Neural progenitor cell (in vitro differentiated cells): ENCODE measurements at regions not wholly inside any gene's neighbourhood (a gene's known extent, or its start where the extent isn't known, plus 50 kb on each side); places are given as distances from the start of the nearest gene placed in this dataset.

Source experiments
- DNase-seq: peaks from one replicate; pipeline ENCODE4 v3.0.0-alpha.2; 2016; ENCODE audit warnings: low spot score
- H2AFZ ChIP-seq: fragments of 200-600 bp; sonication (generic); replicated peaks from 2 replicates; pipeline ENCODE4 v1.6.1; 2016; ENCODE audit warnings: antibody characterized with exemption
- H3F3A ChIP-seq: fragments of 200-600 bp; sonication (generic); 2 replicates; pipeline ENCODE4 v1.6.1; 2016; ENCODE audit warnings: antibody characterized with exemption, low read depth
- H3K27ac ChIP-seq: fragments of 200-600 bp; sonication (generic); 2 replicates; pipeline ENCODE4 v1.5.1; 2016; ENCODE audit warnings: mild to moderate bottlenecking
- H3K27me3 ChIP-seq: fragments of 200-600 bp; sonication (generic); 2 replicates; pipeline ENCODE4 v1.6.1; 2016; ENCODE audit warnings: mild to moderate bottlenecking, moderate library complexity
- H3K36me3 ChIP-seq: fragments of 200-600 bp; sonication (generic); 2 replicates; pipeline ENCODE4 v1.5.1; 2016
- H3K4me1 ChIP-seq: fragments of 200-600 bp; sonication (generic); 2 replicates; pipeline ENCODE4 v1.6.1; 2016; ENCODE audit warnings: mixed run types
- H3K4me2 ChIP-seq: fragments of 200-600 bp; sonication (generic); 2 replicates; pipeline ENCODE4 v1.6.1; 2016
- H3K4me3 ChIP-seq: fragments of 200-600 bp; sonication (generic); 2 replicates; pipeline ENCODE4 v1.5.1; 2016
- H3K79me2 ChIP-seq: fragments of 200-600 bp; sonication (generic); 2 replicates; pipeline ENCODE4 v1.6.1; 2016; ENCODE audit warnings: low read depth
- H3K9ac ChIP-seq: fragments of 200-600 bp; sonication (generic); 2 replicates; pipeline ENCODE4 v1.6.1; 2016
- H3K9me3 ChIP-seq: fragments of 200-600 bp; sonication (generic); 2 replicates; pipeline ENCODE4 v1.5.1; 2016; ENCODE audit warnings: low read depth
- H4K20me1 ChIP-seq: fragments of 200-600 bp; sonication (generic); 2 replicates; pipeline ENCODE4 v1.6.1; 2016; ENCODE audit warnings: low read depth
- H3K27ac Mint-ChIP-seq: 3 replicates; pipeline ENCODE4 v1.8.0; 2021; ENCODE audit warnings: mixed read lengths
- H3K27me3 Mint-ChIP-seq: 2 replicates; pipeline ENCODE4 v1.8.0; 2022; ENCODE audit warnings: low read depth, mild to moderate bottlenecking, inconsistent platforms, moderate library complexity, mixed read lengths; ENCODE audit not compliant: insufficient read depth
- H3K36me3 Mint-ChIP-seq: 3 replicates; pipeline ENCODE4 v1.8.0; 2021; ENCODE audit warnings: mixed read lengths
- H3K4me1 Mint-ChIP-seq: 3 replicates; pipeline ENCODE4 v1.8.0; 2021; ENCODE audit warnings: mixed read lengths
- H3K4me3 Mint-ChIP-seq: 3 replicates; pipeline ENCODE4 v1.8.0; 2021; ENCODE audit warnings: mild to moderate bottlenecking, moderate library complexity, mixed read lengths
- H3K9me3 Mint-ChIP-seq: 3 replicates; pipeline ENCODE4 v1.8.0; 2020; ENCODE audit warnings: mixed read lengths
- CTCF ChIP-seq: fragments of 200-600 bp; sonication (generic); IDR thresholded peaks from 2 replicates; pipeline ENCODE4 v1.5.1; 2017; ENCODE audit warnings: antibody characterized with exemption, mild to moderate bottlenecking
- EZH2 ChIP-seq: fragments of 200-600 bp; sonication (generic); IDR thresholded peaks from 2 replicates; pipeline ENCODE4 v1.6.1; 2017; ENCODE audit warnings: antibody characterized with exemption, mild to moderate bottlenecking, moderate library complexity
- EZH2phosphoT487 ChIP-seq: fragments of 200-600 bp; sonication (generic); IDR thresholded peaks from 2 replicates; pipeline ENCODE4 v1.6.1; 2017; ENCODE audit warnings: antibody characterized with exemption

GRCh38 chr10:4312051-4312835 lies 513.8 kb upstream of the AKR1E2 start:
- no peaks in the 10 kb centered on the region for H3K9me3 ChIP-seq
- no peak overlapping the region for H2AFZ ChIP-seq
- no peak overlapping the region for H3K9ac ChIP-seq
- H3K36me3 ChIP-seq, result no peaks in the 10 kb centered on the region
- H3K27ac ChIP-seq, result no peak overlapping the region
- no peak overlapping the region for H3K4me3 ChIP-seq
- no peaks in the 10 kb centered on the region for H3F3A ChIP-seq
- Mint-ChIP-seq H3K4me1 (peaks cover 5% of the 10 kb centered on the region), H3K36me3 (no peaks in the 10 kb centered on the region), H3K9me3 (peaks cover 2% of the 10 kb centered on the region), H3K27me3 (no peaks in the 10 kb centered on the region), H3K4me3 (no peak overlapping the region), H3K27ac (no peak overlapping the region)
- no peak overlapping the region for H3K4me2 ChIP-seq
- no peaks in the 10 kb centered on the region for H3K27me3 ChIP-seq
- no peaks in the 10 kb centered on the region for H3K79me2 ChIP-seq
- H3K4me1 ChIP-seq, result no peaks in the 10 kb centered on the region
- no peak for DNase-seq
- TF ChIP-seq EZH2phosphoT487, result no peak
- no peaks in the 10 kb centered on the region for H4K20me1 ChIP-seq

DNA sequence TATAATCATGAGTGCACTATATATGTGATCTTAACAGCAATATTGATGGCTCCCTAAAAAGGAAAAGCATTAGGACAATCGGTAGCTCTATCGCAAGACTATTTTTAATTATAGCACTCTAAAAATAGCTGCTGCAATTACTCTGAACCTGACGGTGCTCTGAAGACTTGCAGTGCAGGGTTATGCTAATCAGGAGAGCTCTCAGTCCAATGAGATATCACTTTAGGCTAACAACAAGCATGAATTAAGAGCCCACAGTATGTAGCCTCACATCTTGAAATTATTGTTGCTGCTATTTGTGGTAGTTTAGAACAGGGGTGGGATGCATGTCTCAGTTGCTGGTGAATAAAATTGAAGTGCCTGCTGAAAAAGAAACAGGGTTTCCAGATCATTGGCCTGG lies 515.8 kb upstream of the AKR1E2 start:
- Histone ChIP-seq H2AFZ (no peak overlapping the region), H3K36me3 (no peaks in the 10 kb centered on the region)
- no peaks in the 10 kb centered on the region for H3K27me3 Mint-ChIP-seq

DNA sequence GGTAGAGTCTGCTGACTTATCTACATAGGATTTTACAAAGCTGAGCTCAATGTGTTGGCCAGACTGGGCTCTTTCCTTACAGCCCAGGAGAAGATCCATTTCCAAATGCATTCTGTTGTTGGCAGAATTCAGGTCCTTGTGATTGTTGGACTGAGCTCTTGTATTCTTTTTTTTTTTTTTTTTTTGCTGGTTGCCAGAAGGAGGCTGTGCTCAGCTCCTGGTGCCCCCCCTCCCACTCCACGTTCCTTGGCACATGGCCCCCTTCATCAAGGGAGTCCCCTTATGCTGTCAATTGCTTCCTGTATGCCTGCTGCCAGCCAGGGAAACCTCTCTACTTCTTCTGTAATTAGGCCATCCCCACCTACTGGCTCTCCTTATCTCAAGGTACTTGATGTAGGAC lies 518.1 kb upstream of the AKR1E2 start:
- no peaks in the 10 kb centered on the region for H3K36me3 Mint-ChIP-seq
- no peak for DNase-seq
- Histone ChIP-seq H3K9me3 (no peaks in the 10 kb centered on the region), H2AFZ (no peak overlapping the region), H3K9ac (no peak overlapping the region), H4K20me1 (no peaks in the 10 kb centered on the region), H3K79me2 (no peaks in the 10 kb centered on the region), H3K27ac (no peak overlapping the region), H3K27me3 (no peaks in the 10 kb centered on the region), H3K4me1 (no peaks in the 10 kb centered on the region), H3K4me3 (no peak overlapping the region), H3F3A (no peaks in the 10 kb centered on the region), H3K4me2 (no peak overlapping the region), H3K36me3 (no peaks in the 10 kb centered on the region)
- peaks cover 2% of the 10 kb centered on the region for H3K9me3 Mint-ChIP-seq
- TF ChIP-seq EZH2 (no peak), EZH2phosphoT487 (no peak), CTCF (no peak)
- H3K27ac Mint-ChIP-seq, result no peak overlapping the region
- no peak overlapping the region for H3K4me3 Mint-ChIP-seq
- peaks cover 3% of the 10 kb centered on the region for H3K4me1 Mint-ChIP-seq
- no peaks in the 10 kb centered on the region for H3K27me3 Mint-ChIP-seq

More for the DNA sequence above, 515.8 kb upstream of the AKR1E2 start:
- Mint-ChIP-seq H3K9me3 (peaks cover 2% of the 10 kb centered on the region), H3K4me3 (no peak overlapping the region), H3K27ac (no peak overlapping the region), H3K36me3 (no peaks in the 10 kb centered on the region), H3K4me1 (no peaks in the 10 kb centered on the region)
- Histone ChIP-seq H3K27me3 (no peaks in the 10 kb centered on the region), H4K20me1 (no peaks in the 10 kb centered on the region), H3F3A (no peaks in the 10 kb centered on the region), H3K4me2 (no peak overlapping the region), H3K9me3 (no peaks in the 10 kb centered on the region), H3K79me2 (no peaks in the 10 kb centered on the region), H3K27ac (no peak overlapping the region), H3K4me1 (no peaks in the 10 kb centered on the region), H3K9ac (no peak overlapping the region), H3K4me3 (no peak overlapping the region)
- no peak for DNase-seq
- TF ChIP-seq EZH2phosphoT487 (no peak), EZH2 (no peak)

- Histone ChIP-seq H4K20me1 (no peaks in the 10 kb centered on the region), H3K9ac (no peak overlapping the region), H3K4me3 (no peak overlapping the region), H3K79me2 (no peaks in the 10 kb centered on the region), H3F3A (no peaks in the 10 kb centered on the region), H3K9me3 (no peaks in the 10 kb centered on the region), H3K36me3 (no peaks in the 10 kb centered on the region), H2AFZ (no peak overlapping the region), H3K27ac (no peak overlapping the region), H3K27me3 (no peaks in the 10 kb centered on the region), H3K4me2 (no peak overlapping the region), H3K4me1 (no peaks in the 10 kb centered on the region)
- TF ChIP-seq CTCF, result no peak
- no peak for TF ChIP-seq EZH2
- no peak for TF ChIP-seq EZH2phosphoT487
- Mint-ChIP-seq H3K4me1 (peaks cover 7% of the 10 kb centered on the region), H3K27me3 (no peaks in the 10 kb centered on the region), H3K9me3 (peaks cover 2% of the 10 kb centered on the region), H3K4me3 (no peak overlapping the region), H3K27ac (no peak overlapping the region), H3K36me3 (no peaks in the 10 kb centered on the region)
- DNase-seq, result no peak
These were observed 519.1 kb upstream of the AKR1E2 start for GRCh38 chr10:4306871-4307270.
